GM23248 (cell line): ENCODE measurements at regions not wholly inside any gene's neighbourhood (a gene's known extent, or its start where the extent isn't known, plus 50 kb on each side); places are given as distances from the start of the nearest gene placed in this dataset.

Experiments used
- EZH2 ChIP-seq: fragments of 200-600 bp; sonication (generic); IDR thresholded peaks from 2 replicates; pipeline ENCODE4 v1.6.1; 2018; ENCODE audit warnings: antibody characterized with exemption, mild to moderate bottlenecking; ENCODE audit not compliant: insufficient read depth, poor library complexity, severe bottlenecking
- EZH2phosphoT487 ChIP-seq: fragments of 200-600 bp; sonication (generic); IDR thresholded peaks from 2 replicates; pipeline ENCODE4 v1.6.1; 2018; ENCODE audit warnings: antibody characterized with exemption, moderate library complexity, mild to moderate bottlenecking, low read depth; ENCODE audit not compliant: insufficient read depth

- no peak for TF ChIP-seq EZH2
- no peak for TF ChIP-seq EZH2phosphoT487
Measured at GRCh38 chr17:70266394-70266793, 97.1 kb downstream of the KCNJ2 start.
